A549 (cell line): ENCODE measurements at regions not wholly inside any gene's neighbourhood (a gene's known extent, or its start where the extent isn't known, plus 50 kb on each side); places are given as distances from the start of the nearest gene placed in this dataset.

Experiments used
- ATAC-seq, 2 experiments: fragments of 200-7000 bp in 1 of 2; fragments of >200 bp in 1 of 2; cut with Nextera tagmentation in 1 of 2; cut with Tn5 transposase in 1 of 2; 3 replicates each; pipeline versions ENCODE4 v1.8.0 to v1.9.1; 2018 to 2020; ENCODE audit warnings: mild to moderate bottlenecking in 1 of 2, moderate library complexity in 1 of 2
- CTCF ChIA-PET: fragments of 300-600 bp; sonication (Branson Sonifier 250); formaldehyde crosslinking; extraction: SDS; loops from one replicate; lab custom pipeline; 2021; ENCODE audit warnings: antibody characterized with exemption, inconsistent platforms; lab: Yijun Ruan, JAX
- POLR2A ChIA-PET: fragments of 350-600 bp; formaldehyde crosslinking; extraction: SDS; loops from one replicate; lab custom pipeline; 2021; ENCODE audit warnings: antibody characterized with exemption, inconsistent platforms; lab: Yijun Ruan, JAX
- DNase-seq, 2 experiments: peaks; one replicate each; pipeline versions ENCODE4 v3.0.0 to v3.0.0-alpha.2; 2011 to 2016; ENCODE audit warnings: low read depth in 1 of 2, low spot score in 1 of 2
- FAIRE-seq: peaks from 2 replicates; lab custom pipeline; 2011; peaks lifted over from hg19 to GRCh38; lab: Jason Lieb, UNC
- H3K27ac ChIP-seq, 2 experiments: fragments of >200 bp; sonication (Bioruptor Twin); formaldehyde crosslinking; 3 replicates each; pipeline ENCODE4 v1.5.1; 2016 to 2017
- H3K4me1 ChIP-seq: fragments of >200 bp; sonication (Bioruptor Twin); formaldehyde crosslinking; 3 replicates; pipeline ENCODE4 v1.6.1; 2016
- H3K4me2 ChIP-seq: fragments of >200 bp; sonication (Bioruptor Twin); formaldehyde crosslinking; 3 replicates; pipeline ENCODE4 v1.6.1; 2016
- H3K4me3 ChIP-seq: fragments of >200 bp; sonication (Bioruptor Twin); formaldehyde crosslinking; 3 replicates; pipeline ENCODE4 v1.5.1; 2016
- H3K9me3 ChIP-seq: fragments of >200 bp; sonication (Bioruptor Twin); formaldehyde crosslinking; 3 replicates; pipeline ENCODE4 v1.6.1; 2016
- CBX2 ChIP-seq: fragments of 200-600 bp; sonication (generic); IDR thresholded peaks from 2 replicates; pipeline ENCODE4 v1.6.1; 2016; ENCODE audit warnings: low read depth, mild to moderate bottlenecking, borderline replicate concordance
- CEBPB ChIP-seq, 2 experiments: fragments of >200 bp in 1 of 2; sonication (Bioruptor Twin) in 1 of 2; formaldehyde crosslinking in 1 of 2; IDR thresholded peaks; 2 replicates each; pipeline ENCODE4 v1.6.1; 2012 to 2016
- EP300 ChIP-seq, 2 experiments: fragments of >200 bp; sonication (Bioruptor Twin); formaldehyde crosslinking; IDR thresholded peaks; 2 replicates in 1 of 2; 3 replicates in 1 of 2; pipeline ENCODE4 v1.6.1; 2016 to 2017
- ESRRA ChIP-seq: fragments of 150-350 bp; IDR thresholded peaks from 2 replicates; pipeline ENCODE4 v1.6.1; 2014; ENCODE audit warnings: mild to moderate bottlenecking, low read length, borderline replicate concordance
- FOXS1 ChIP-seq: fragments of 250-450 bp; sonication (Bioruptor Pico); IDR thresholded peaks from 2 replicates; pipeline ENCODE4 v1.5.0; 2020; ENCODE audit warnings: mild to moderate bottlenecking, moderate library complexity
- JUNB ChIP-seq: fragments of >200 bp; sonication (Bioruptor Twin); formaldehyde crosslinking; IDR thresholded peaks from 2 replicates; pipeline ENCODE4 v1.6.1; 2016
- MAFK ChIP-seq: fragments of 450-650 bp; IDR thresholded peaks from 2 replicates; pipeline ENCODE4 v1.6.1; 2014; ENCODE audit not compliant: partially characterized antibody
- MYC ChIP-seq: IDR thresholded peaks from 2 replicates; pipeline ENCODE4 v1.6.1; 2012; ENCODE audit warnings: mild to moderate bottlenecking, inconsistent platforms, low read length, improper control_type of control experiment, borderline replicate concordance
- NR3C1 ChIP-seq: fragments of >200 bp; sonication (Bioruptor Twin); formaldehyde crosslinking; IDR thresholded peaks from 3 replicates; pipeline ENCODE4 v1.6.1; 2017
- PHF8 ChIP-seq: fragments of 200-600 bp; sonication (generic); IDR thresholded peaks from 2 replicates; pipeline ENCODE4 v1.6.1; 2016; ENCODE audit warnings: low read depth, mild to moderate bottlenecking, antibody characterized with exemption, moderate library complexity, borderline replicate concordance
- POLR2AphosphoS2 ChIP-seq: conservative IDR thresholded peaks from 2 replicates; pipeline ENCODE4 v1.6.1; 2012; ENCODE audit warnings: low read length, improper control_type of control experiment, inconsistent platforms
- RAD21 ChIP-seq, 2 experiments: fragments of >200 bp in 1 of 2; sonication (Bioruptor Twin) in 1 of 2; formaldehyde crosslinking in 1 of 2; IDR thresholded peaks in 1 of 2; conservative IDR thresholded peaks in 1 of 2; 2 replicates in 1 of 2; 3 replicates in 1 of 2; pipeline ENCODE4 v1.6.1; 2012 to 2018; ENCODE audit warnings: inconsistent platforms in 1 of 2
- RARB ChIP-seq: fragments of 250-450 bp; sonication (Bioruptor Pico); IDR thresholded peaks from 2 replicates; pipeline ENCODE4 v1.8.0; 2021; ENCODE audit warnings: mild to moderate bottlenecking, moderate library complexity
- RCOR1 ChIP-seq: fragments of 150-350 bp; IDR thresholded peaks from 2 replicates; pipeline ENCODE4 v1.6.1; 2014; ENCODE audit warnings: antibody characterized with exemption, low read length, low read depth
- RNF2 ChIP-seq: fragments of 200-600 bp; sonication (generic); IDR thresholded peaks from 2 replicates; pipeline ENCODE4 v1.6.1; 2016; ENCODE audit warnings: low read depth, mild to moderate bottlenecking, antibody characterized with exemption, moderate library complexity, borderline replicate concordance
- SMC3 ChIP-seq: fragments of >200 bp; sonication (Bioruptor Twin); formaldehyde crosslinking; IDR thresholded peaks from 3 replicates; pipeline ENCODE4 v1.6.1; 2018; ENCODE audit warnings: inconsistent platforms
- SREBF2 ChIP-seq: fragments of 450-650 bp; IDR thresholded peaks from 2 replicates; pipeline ENCODE4 v1.6.1; 2014; ENCODE audit warnings: mild to moderate bottlenecking, moderate library complexity
- ZC3H11A ChIP-seq: fragments of 450-650 bp; IDR thresholded peaks from 2 replicates; pipeline ENCODE4 v1.6.1; 2014; ENCODE audit warnings: antibody characterized with exemption, mild to moderate bottlenecking
- WGBS: methylation state at CpG from one replicate; pipeline ENCODE4 v1.1.6; 2017; ENCODE audit errors: missing lambda C conversion rate; 5-methylcytosine and 5-hydroxymethylcytosine counted together
- TF ChIP-seq, protein P1 (sequence below): fragments of >200 bp; sonication (Bioruptor Twin); formaldehyde crosslinking; IDR thresholded peaks from 3 replicates; pipeline ENCODE4 v1.6.1; 2016
- TF ChIP-seq, protein P2 (sequence below): fragments of 250-450 bp; sonication (Bioruptor Pico); IDR thresholded peaks from 2 replicates; pipeline ENCODE4 v1.5.0; 2021; ENCODE audit warnings: mild to moderate bottlenecking, moderate library complexity, borderline replicate concordance
- TF ChIP-seq, protein P3 (sequence below): fragments of 250-450 bp; sonication (Bioruptor Pico); IDR thresholded peaks from 2 replicates; pipeline ENCODE4 v1.5.0; 2020; ENCODE audit warnings: low read depth, mild to moderate bottlenecking, moderate library complexity
- TF ChIP-seq, protein P4 (sequence below): fragments of 200-600 bp; sonication (generic); IDR thresholded peaks from 2 replicates; pipeline ENCODE4 v1.6.1; 2016; ENCODE audit warnings: antibody characterized with exemption, mild to moderate bottlenecking, moderate library complexity
- TF ChIP-seq, protein P5 (sequence below): fragments of 150-350 bp; IDR thresholded peaks from 2 replicates; pipeline ENCODE4 v1.6.1; 2014; ENCODE audit warnings: low read depth, mild to moderate bottlenecking, low read length
- TF ChIP-seq, protein P6 (sequence below): IDR thresholded peaks from 2 replicates; pipeline ENCODE4 v1.6.1; 2012; ENCODE audit warnings: low read depth, borderline replicate concordance

DNA sequence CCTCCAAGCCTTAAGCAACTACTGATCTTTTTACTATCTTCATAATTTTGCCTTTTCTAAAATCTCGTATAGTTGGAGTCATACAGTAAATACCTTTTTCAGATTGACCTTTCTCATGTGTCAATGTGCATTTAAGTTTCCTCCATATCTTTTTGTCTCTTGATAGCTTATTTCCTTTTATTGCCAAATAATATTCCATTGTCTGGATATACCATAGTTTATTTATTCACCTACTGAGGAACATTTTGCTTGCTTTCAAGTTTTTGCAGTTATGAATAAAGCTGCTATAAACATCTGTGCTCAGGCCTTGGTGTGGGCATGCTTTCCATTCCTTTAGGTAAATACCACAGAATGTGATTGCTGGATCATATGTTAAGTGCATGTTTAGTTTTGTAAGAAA lies 161.2 kb upstream of the GNAI1 start:
- no peak for ATAC-seq
- H3K4me3 ChIP-seq: no peak overlapping the region
- CTCF ChIA-PET: no interaction called here
- TF ChIP-seq PHF8 (no peak), ESRRA (no peak), CEBPB (IDR thresholded peaks at IDR 0.05) (no peak), RARB (CRISPR knock-in tag) (no peak), RNF2 (no peak), POLR2AphosphoS2 (no peak), EP300 (IDR thresholded peaks at IDR 0.05) (no peak), NR3C1 (no peak), MYC (no peak), SREBF2 (no peak), RAD21 (conservative IDR thresholded peaks at IDR 0.05 in 1 of 2, IDR thresholded peaks at IDR 0.05 in 1 of 2) (no peak), ZC3H11A (no peak)
- TF ChIP-seq, protein P1, sequence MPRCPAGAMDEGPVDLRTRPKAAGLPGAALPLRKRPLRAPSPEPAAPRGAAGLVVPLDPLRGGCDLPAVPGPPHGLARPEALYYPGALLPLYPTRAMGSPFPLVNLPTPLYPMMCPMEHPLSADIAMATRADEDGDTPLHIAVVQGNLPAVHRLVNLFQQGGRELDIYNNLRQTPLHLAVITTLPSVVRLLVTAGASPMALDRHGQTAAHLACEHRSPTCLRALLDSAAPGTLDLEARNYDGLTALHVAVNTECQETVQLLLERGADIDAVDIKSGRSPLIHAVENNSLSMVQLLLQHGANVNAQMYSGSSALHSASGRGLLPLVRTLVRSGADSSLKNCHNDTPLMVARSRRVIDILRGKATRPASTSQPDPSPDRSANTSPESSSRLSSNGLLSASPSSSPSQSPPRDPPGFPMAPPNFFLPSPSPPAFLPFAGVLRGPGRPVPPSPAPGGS: no peak
- TF ChIP-seq, protein P2, sequence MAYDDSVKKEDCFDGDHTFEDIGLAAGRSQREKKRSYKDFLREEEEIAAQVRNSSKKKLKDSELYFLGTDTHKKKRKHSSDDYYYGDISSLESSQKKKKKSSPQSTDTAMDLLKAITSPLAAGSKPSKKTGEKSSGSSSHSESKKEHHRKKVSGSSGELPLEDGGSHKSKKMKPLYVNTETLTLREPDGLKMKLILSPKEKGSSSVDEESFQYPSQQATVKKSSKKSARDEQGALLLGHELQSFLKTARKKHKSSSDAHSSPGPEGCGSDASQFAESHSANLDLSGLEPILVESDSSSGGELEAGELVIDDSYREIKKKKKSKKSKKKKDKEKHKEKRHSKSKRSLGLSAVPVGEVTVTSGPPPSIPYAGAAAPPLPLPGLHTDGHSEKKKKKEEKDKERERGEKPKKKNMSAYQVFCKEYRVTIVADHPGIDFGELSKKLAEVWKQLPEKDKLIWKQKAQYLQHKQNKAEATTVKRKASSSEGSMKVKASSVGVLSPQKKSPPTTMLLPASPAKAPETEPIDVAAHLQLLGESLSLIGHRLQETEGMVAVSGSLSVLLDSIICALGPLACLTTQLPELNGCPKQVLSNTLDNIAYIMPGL: no peak
- TF ChIP-seq, protein P3, sequence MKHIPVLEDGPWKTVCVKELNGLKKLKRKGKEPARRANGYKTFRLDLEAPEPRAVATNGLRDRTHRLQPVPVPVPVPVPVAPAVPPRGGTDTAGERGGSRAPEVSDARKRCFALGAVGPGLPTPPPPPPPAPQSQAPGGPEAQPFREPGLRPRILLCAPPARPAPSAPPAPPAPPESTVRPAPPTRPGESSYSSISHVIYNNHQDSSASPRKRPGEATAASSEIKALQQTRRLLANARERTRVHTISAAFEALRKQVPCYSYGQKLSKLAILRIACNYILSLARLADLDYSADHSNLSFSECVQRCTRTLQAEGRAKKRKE: no peak
- TF ChIP-seq, all 56 proteins: peak for 0
- FAIRE-seq (peak; percentile 39), DNase-seq (no peak)
- POLR2A ChIA-PET: no interaction called here
- no peaks in the 10 kb centered on the region for H3K4me1 ChIP-seq
- H3K9me3 ChIP-seq: no peaks in the 10 kb centered on the region
- H3K4me2 ChIP-seq: no peak overlapping the region
- 85% methylated on average over 1 of the region's 1 CpG for WGBS
- H3K27ac ChIP-seq: no peak overlapping the region

DNA sequence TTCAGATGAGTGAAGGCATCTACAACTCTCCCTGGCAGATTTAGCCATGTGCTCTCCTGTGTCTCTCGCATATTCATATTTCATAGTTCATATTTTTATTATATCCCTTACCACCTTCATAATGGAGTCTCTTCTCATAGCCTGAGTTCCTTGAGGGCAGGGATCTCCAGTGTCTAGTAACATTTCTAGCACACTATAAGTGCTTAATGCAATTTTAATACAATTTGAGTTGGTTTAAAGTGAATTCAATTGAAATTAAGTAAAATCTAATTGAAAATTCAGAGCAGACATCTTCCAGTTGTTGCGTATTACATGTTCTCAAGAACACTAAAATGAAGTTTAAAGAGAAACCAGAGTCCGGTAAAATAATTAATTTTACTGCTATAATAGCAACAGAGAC lies 163.6 kb upstream of the GNAI1 start:
- 81% methylated on average over 3 of the region's 3 CpGs for WGBS
- ATAC-seq (no peak), FAIRE-seq (no peak), DNase-seq (no peak)
- Histone ChIP-seq H3K4me3 (no peak overlapping the region), H3K4me1 (no peaks in the 10 kb centered on the region), H3K27ac (no peak overlapping the region), H3K4me2 (no peak overlapping the region), H3K9me3 (no peaks in the 10 kb centered on the region)
- ChIA-PET CTCF (no interaction called here), POLR2A (no interaction called here)
- TF ChIP-seq, protein P4, sequence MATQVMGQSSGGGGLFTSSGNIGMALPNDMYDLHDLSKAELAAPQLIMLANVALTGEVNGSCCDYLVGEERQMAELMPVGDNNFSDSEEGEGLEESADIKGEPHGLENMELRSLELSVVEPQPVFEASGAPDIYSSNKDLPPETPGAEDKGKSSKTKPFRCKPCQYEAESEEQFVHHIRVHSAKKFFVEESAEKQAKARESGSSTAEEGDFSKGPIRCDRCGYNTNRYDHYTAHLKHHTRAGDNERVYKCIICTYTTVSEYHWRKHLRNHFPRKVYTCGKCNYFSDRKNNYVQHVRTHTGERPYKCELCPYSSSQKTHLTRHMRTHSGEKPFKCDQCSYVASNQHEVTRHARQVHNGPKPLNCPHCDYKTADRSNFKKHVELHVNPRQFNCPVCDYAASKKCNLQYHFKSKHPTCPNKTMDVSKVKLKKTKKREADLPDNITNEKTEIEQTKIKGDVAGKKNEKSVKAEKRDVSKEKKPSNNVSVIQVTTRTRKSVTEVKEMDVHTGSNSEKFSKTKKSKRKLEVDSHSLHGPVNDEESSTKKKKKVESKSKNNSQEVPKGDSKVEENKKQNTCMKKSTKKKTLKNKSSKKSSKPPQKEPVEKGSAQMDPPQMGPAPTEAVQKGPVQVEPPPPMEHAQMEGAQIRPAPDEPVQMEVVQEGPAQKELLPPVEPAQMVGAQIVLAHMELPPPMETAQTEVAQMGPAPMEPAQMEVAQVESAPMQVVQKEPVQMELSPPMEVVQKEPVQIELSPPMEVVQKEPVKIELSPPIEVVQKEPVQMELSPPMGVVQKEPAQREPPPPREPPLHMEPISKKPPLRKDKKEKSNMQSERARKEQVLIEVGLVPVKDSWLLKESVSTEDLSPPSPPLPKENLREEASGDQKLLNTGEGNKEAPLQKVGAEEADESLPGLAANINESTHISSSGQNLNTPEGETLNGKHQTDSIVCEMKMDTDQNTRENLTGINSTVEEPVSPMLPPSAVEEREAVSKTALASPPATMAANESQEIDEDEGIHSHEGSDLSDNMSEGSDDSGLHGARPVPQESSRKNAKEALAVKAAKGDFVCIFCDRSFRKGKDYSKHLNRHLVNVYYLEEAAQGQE: no peak
- TF ChIP-seq SREBF2 (no peak), JUNB (no peak), SMC3 (no peak), MAFK (no peak), FOXS1 (CRISPR knock-in tag) (no peak), EP300 (IDR thresholded peaks at IDR 0.05) (no peak), RCOR1 (no peak), ZC3H11A (no peak), CBX2 (no peak), ESRRA (no peak)
- TF ChIP-seq, protein P5, sequence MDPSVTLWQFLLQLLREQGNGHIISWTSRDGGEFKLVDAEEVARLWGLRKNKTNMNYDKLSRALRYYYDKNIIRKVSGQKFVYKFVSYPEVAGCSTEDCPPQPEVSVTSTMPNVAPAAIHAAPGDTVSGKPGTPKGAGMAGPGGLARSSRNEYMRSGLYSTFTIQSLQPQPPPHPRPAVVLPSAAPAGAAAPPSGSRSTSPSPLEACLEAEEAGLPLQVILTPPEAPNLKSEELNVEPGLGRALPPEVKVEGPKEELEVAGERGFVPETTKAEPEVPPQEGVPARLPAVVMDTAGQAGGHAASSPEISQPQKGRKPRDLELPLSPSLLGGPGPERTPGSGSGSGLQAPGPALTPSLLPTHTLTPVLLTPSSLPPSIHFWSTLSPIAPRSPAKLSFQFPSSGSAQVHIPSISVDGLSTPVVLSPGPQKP: no peak
- TF ChIP-seq, protein P6, sequence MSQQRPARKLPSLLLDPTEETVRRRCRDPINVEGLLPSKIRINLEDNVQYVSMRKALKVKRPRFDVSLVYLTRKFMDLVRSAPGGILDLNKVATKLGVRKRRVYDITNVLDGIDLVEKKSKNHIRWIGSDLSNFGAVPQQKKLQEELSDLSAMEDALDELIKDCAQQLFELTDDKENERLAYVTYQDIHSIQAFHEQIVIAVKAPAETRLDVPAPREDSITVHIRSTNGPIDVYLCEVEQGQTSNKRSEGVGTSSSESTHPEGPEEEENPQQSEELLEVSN: no peak
- TF ChIP-seq, protein P2: no peak
